G401 (cell line): ENCODE measurements at regions not wholly inside any gene's neighbourhood (a gene's known extent, or its start where the extent isn't known, plus 50 kb on each side); places are given as distances from the start of the nearest gene placed in this dataset.

ENCODE experiments used
- DNase-seq: peaks from one replicate; pipeline ENCODE4 v3.0.0-alpha.2; 2015; ENCODE audit warnings: low spot score
- in situ Hi-C: cut with HindIII; loops from 2 replicates; pipeline ENCODE4 v1.10.0; 2016; ENCODE audit warnings: low sequenced_read_pairs, mixed read lengths

DNA sequence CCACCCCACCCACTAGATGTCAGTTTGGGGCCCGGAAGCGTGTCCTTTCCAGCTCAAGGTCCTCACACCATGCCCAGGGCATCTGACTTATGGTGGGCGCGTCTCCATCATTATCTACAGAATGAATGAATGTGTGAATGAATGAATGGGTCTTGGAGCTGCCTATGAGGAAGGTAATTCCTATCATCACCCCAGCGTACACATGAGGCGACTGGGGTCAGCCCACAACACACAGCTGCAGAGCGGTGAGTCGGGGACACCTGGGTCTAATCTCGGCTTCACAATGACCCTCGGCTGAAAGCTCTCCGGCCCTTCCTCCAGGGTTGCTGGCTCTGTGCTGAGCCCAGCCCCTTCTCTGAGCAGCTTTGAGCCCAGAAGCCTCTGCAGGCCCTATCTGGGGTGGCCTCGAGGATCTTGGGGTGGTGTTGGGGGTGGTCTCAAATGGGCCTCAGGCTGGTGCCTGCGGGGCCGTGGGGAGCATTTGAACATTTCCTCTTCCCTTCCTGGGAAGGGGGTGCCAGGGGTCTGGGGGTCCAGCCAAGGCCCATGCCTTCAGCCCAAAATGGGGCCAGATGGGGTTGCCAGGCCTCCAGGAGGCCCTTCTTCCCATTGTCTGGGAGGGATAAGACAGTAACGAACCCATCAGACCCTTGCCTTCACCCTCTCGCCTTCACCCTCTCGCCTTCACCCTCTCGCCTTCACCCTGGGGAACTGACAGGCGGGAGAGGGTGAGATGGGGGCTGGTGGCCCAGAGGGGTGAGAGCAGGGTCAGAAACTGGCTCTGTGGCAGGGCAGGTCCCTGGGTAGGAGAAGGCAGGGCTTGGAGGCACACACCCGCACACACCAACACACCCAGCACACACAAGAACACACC lies 82.4 kb downstream of the MYEOV start:
- DNase-seq: no peak
- in situ Hi-C loops: no loop called here

DNA sequence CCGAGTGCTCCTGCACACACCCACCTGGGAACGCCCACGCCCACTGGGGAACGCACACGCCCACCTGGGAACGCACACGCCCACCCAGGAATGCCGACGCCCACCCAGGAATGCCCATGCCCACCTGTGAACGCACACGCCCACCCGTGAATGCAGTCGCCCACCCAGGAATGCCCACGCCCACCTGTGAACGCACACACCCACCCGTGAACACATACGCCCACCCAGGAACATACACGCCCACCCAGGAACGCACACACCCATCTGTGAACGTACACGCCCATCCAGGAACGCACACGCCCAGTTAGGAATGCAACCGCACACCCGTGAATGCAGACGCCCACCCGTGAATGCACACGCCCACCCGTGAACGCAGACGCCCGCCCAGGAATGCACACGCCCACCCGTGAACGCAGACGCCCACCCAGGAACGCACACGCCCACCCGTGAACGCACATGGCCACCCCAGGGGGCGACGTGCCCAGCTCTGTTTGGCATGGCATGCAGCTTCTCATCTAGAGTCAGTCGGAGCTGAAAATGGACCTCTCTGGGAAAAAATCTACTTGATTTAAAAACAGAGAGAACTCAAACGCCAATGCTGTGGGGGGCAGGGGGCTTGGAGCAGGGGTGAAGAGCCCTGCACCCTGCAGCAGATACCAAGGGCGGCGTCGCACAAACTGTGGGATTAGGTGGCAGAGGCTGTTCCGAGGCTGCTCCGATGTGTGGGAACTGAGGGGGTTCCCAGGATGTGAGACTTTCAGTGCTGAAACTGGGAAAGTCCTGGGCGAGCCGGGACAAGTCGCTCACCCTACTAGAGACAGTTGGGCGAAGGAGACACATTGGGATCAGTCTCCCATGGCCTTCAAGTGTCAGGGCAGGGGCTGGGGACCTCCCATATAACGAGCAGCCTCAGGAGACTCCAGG lies 83.3 kb downstream of the MYEOV start:
- in situ Hi-C loops: no loop called here
- DNase-seq: no peak

DNA sequence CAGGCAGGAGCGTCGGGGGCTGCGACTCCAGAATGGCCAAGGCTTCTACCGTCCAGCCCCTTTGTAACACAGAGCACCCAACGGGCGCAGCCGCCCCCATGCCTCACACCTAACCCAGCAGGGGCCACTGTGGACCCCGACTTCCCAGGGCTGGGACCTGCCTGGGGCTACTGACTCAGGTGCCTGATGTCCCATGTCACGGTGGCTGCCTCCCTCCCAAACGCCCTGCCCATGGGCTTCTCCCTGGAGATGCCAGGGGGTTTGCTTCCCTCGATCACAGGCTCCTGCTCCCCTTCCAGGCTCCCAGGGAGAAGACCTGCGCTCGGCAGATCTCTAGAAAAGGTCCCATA lies 84.0 kb downstream of the MYEOV start:
- in situ Hi-C loops: no loop called here
- no peak for DNase-seq

DNA sequence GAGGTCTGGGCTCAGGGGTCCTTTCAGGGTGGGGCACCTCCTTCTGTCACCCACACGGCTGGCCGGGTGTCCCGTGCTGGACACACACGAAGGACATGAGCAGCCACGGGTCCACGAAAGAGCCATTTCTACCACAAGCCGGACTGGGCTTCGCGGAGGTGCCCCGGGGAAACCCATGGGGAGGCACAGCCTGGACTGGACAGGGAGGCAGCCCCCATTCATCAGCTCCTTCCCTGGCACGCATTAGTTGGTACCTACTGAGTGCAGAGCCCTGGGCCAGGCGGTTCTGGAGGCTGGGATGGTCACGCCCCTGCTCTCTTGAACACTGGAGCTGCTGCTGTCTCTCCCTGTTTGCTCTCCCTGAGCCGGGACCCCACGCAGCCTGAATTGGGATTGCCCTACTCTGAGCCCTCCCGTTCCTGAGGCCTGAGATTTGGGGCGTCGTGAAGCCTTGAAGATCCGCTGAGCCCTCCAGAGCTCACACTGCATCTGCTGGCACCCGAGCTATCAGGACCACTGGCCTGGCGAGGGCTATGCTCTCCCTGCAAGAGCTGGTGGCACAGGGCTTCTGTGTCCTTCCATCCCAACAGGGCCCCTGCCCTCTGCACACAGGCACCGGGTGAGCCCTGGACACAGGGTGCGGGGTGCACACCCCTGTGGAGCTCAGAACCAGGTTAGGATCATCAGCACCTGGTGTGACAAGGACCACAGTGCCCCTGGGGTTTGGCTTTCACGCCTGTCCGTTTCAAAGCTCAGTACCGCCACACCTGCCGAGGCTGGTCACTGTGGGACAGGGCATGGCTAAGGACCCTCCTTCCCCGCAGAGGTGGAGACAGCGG lies 84.6 kb downstream of the MYEOV start:
- no peak for DNase-seq
- in situ Hi-C loops: no loop called here

DNA sequence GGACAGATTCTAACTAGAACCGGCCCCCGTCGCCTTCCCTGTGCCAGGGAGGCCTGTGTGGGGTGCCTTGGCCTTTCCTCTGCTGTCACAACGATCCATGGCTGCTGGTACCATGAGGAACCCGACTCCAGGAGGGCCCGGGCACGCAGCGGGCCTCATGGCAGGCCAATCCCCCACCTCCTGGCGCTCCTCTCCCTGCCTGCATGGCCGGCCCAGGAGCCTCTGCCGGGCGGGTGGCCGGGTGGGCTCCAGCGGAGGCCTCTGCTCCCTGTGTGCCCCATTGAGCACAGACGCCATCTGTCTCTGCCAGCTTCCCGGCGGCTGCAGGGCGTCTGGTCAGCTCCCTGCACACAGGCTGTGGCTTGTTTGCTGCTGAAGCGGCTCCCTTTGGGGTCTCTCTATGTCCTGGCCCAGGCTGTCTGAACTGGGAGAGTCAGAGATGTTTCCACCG lies 86.5 kb downstream of the MYEOV start:
- in situ Hi-C loops: no loop called here
- no peak for DNase-seq

DNA sequence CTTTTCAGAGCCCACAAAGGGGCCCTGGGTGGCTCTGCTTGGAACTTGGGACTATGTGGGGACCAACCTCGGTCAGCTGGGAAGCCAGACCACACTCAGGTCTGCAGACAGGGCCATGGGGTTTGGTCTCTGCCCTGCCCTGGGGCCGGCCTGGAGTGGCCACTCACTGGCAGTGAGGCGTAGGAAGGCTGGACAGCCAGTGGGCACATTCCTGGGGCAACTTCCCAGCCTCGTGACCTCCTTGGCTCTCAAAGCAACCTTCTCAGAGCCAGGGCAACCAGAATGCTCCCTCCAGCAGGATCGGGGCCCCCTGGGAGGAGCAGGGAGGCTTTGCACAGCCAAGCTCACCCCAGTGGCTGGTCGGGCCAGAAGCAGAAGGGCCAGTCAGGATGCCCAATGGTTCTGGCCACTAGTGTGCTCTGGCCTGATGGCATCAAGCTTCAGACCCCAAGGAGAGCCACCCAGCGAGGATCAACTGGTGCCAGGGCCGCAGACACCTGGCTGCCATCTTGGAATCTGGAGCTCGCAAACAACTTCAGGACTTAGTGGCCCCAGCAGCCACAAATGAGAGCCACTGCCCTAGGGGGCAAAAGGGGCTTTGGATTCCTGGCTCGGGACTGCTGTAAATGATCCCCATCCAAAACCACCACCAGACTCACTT lies 87.1 kb downstream of the MYEOV start:
- DNase-seq: peak; percentile 9
- in situ Hi-C loops: no loop called here

DNA sequence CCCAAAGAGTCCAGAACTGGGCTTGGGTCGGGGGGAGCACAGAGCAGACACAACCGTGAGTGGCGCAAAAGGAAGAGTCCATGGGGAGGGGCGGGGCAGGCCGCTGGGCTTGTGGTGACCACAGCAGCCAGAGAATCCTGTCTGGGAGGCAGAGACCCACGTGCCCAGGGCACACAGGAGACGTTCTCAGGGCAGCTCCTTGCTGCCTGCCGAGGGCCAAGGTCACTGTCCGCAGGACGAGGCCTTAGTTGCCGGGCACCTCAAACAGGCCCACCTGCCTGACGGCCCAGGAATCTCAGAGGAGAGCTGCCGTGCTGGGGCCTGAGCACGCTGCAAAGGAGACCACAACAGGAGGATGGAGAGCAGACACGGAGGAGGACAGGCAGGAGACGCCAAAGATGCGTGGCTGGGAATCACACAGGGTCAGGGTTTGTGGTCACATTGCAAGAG lies 87.8 kb downstream of the MYEOV start:
- no peak for DNase-seq
- in situ Hi-C loops: no loop called here

DNA sequence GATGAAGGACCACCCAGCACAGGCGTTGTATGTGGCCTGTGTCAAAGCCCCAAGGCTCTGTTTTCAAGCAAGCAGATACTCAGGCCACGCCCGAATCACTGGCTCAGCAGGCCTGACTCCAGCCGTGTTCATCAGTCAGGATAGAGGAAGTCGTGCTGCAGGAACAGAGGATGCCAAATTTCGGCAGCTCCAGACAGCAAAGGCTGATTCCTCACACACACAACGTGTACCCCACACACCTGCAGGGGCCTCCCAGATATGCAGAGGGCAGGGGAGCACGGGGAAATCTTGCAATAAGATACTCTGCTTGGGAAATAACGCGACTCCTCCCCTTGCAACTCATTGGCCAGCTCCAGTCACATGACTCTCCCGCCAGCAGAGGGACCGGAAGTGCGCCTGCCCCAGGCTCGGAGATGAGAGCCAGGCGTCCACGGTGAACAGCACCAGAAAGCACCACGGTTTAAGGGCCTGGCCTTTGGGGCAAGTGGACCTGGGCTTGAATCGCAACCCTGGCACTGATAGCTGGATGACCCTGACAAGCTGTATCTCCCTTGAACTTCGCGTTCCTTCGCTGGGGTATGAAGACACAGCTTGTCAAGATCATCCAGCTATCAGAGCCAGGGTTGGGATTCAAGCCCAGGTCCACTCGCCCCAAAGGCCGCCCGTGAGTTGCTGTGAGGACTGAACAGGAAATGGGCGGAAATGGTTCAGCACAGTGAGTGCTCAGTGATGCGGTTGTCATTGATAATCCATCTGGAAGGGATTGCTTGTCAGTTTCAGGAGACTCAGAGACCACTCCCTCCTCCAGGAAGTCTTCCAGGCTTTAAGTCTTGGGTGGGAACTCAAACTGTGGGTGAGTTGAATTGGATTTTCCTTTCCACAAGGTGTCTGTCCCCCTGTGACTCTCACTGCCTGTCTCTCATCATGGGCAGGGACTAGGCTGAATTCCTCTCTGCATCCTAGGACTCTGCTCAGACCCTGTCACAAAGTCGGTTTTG lies 88.5 kb downstream of the MYEOV start:
- in situ Hi-C loops: no loop called here

DNA sequence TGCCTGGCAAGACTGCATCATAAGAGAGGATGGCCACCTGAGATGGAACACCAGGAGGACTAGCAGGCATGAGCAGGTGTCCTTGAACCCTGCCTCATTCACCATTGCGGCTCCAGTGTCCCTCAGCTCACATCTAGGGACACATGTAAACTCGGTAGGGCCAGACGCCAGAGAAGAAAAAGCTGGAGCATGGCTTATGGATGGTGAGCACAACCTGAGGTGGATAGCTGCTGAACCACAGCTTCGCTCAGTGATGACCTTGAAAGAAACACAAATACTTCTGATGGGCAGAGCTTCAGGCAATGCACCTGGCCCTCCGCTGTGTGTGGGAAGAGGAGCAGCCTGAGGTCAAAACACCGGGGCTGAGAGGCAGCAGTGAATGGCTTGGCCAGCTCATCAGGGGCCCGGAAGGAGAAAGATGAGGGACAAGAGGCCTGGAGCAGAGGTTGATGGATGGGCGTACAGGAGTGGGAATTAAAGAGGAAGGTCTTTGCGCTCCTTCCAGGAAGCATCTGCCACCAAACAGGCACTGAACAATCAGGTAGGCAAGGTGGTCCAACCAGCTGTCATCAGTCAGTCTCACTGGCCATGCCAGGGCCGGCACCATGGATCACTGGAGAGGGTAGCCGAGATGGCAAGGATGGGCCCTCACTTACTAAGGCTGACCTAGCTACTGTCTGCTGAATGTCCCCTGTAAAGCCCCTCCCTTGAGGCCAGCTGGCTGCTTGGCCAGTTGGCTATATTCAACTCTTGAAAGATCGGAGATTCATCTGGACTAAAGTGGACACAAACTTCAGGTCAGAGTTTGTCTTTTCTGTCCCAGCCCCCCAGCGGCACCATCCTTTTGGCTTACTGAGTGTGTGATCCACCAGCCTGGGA lies 89.7 kb downstream of the MYEOV start:
- in situ Hi-C loops: no loop called here
- DNase-seq: no peak

More for the DNA sequence above, 88.5 kb downstream of the MYEOV start:
- DNase-seq: no peak

DNA sequence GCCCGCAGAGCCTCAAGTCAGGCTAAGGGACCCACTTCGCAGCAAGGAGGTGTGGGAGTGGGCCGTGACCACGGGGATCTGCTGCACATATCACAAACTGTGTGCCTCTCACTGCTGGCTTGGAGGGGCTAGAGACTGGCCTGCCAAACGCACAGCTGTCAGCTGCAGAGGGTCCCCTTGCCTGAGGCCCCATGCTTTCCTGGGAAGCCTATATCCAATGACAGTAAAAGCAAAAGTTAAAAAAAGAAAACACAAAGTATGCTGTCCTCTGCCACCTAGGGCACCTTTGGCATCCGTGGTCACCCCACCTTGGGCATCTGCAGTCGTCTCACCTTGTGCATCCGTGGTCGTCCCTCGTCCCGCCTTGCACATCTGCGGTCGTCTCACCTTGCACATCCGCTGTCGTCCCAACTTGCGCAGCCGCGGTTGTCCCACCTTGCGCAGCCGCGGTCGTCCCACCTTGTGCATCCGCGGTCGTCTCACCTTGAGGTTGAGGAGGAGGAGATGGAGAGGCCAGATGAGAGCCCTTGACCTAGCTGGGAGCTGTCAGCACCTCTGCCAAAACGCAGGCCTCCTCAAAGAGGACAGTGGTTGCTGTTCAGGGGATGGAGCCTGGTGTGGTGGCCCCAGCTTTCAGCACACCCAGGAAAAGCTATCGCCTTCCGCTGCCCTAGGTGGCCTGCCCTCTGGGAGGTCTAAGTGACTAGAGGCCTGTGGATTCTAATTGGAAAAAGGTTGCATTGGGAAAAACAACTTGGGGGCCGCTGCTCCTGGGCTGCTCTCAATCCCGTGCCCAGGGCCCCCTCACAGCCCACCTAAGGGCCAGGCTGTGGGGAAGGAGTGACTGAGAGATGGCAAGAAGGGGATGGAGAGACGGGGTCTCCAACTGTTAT lies 90.5 kb downstream of the MYEOV start:
- in situ Hi-C loops: loop anchor here (5.0 kb wide), 1 partner anchor 67 kb away; no protein-coding TSS in a partner anchor
- DNase-seq: no peak

DNA sequence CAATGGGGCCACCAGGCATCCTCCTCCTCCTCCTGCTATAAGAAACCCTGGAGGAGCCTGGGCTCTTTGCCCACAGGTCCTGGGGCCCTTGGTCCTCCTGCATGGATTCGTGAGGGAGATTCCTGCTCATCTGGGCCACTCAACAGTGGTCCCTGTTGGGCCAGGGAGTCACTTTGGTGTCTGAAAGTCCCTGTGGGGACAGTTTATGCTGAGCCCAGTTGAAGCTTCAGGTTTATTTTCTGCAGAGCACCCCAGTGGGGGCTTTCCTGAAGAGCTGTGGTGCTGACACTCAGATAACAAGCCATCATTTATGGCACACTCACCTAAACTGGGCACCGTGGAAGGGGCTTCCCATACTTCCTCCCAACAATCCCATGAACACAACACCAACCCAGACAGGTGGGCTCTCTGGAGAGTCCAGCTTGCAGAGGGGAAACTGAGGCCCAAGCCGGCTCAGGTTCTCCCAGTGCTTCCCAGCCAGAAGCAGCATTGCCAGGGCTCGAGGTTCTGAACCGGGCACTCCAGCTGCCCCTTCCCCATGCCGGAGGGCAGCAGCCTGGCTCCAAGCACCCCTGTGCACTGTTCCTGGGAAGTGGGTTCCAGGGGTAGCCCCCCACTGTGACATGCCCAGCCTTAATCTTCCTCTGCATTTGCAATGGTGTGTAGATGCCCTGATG lies 91.3 kb downstream of the MYEOV start:
- no peak for DNase-seq
- in situ Hi-C loops: loop anchor here (5.0 kb wide), 1 partner anchor 68 kb away; no protein-coding TSS in a partner anchor

DNA sequence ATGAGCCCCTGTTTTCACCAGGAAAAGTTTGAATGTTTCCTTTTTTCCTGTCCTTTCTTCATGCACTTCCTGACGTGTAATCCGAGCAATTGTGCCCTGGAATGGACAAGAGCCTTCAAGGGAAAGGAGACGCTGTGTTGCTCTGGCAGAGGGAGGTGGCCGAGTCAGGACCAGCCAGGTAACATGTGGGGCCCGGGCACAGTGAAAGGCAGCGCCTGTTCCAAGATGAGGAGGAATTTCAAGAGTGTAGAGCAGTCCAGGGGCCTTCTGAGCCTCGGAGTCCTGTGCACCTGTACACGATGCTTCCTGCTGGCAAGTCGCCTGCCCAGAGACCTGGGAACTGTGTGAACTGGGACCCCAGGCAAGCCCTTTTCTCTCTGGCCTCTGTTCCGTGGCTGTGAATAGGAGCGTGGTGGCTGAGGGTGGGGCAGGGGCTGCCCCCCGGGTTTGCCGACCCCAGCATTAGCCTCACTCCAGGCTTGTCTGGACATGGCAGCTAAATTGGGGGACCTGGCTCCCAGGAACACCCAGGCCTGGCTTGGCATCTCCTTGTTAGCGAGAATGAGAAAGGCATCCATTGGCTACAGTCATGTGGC lies 92.0 kb downstream of the MYEOV start:
- in situ Hi-C loops: loop anchor here (5.0 kb wide), 1 partner anchor 69 kb away; no protein-coding TSS in a partner anchor
- DNase-seq: no peak

DNA sequence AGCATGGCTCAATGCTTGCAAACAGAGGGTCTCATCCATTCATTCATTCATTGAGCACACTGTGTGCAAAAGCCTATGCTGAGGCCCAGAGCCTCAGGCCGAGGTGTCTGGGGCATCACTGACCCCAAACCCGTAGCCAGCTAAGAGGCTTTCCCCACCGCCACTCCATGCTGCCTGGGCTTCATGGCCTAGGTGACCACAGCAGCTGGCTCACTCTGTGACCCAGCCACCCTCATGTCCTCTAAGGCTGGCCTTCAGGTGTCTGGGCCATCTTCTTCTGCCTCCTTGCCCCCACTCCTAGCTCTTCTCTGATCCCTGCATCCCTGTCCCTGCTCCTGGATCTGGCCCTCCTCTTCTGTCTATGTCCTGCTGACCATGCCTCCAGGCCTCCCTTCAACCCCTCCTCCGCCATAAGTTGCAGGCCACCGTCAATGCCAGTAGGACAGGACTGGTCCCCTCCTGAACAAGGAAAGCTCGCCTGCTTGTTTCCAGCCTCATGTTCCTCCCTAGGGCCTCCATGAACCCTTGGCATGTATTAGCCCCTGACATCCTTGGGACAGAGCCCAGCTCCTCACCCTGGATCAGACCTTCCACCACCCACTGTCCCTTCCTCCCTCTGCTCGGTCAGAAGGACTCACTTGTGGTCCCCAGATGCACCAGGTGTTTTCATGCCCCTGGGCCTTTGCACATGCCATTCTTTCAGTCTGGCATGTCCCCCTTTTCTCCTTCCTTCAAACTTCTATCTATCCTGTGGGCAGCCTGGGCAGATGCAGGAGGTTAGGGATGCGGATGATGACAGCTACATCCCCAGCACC lies 92.8 kb downstream of the MYEOV start:
- DNase-seq: no peak
- in situ Hi-C loops: loop anchor here (5.0 kb wide), 1 partner anchor 70 kb away; no protein-coding TSS in a partner anchor

DNA sequence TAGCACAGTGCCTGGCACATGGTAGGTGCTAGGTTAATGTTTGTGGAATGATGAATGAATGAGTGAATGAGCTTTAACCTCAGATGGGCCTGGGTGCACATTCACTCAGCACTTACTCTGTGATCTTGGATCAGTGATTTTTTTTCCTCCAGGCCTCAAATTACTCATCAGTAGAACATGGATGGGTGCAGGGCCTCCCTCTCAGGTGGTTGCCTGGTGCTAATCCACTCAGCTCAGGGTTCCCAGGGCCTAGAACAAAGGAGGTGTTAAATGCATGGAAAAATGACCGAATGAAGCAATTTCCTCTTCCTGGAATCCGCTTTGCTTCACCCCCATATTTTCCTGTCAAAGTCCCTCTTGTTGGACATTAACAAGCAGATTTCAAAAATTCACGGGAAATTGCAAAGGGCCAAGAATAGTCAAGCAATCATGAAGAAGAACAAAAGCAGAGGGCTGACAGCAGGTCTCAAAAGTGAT lies 93.5 kb downstream of the MYEOV start:
- in situ Hi-C loops: loop anchor here (5.0 kb wide), 1 partner anchor 70 kb away; no protein-coding TSS in a partner anchor
- no peak for DNase-seq
